GM12878 (cell line): ENCODE measurements at regions not wholly inside any gene's neighbourhood (a gene's known extent, or its start where the extent isn't known, plus 50 kb on each side); places are given as distances from the start of the nearest gene placed in this dataset.

ENCODE experiments used
- ATAC-seq: fragments of 200-7000 bp; cut with Tn5 transposase; 3 replicates; pipeline ENCODE4 v1.9.1; 2020; ENCODE audit warnings: mild to moderate bottlenecking, moderate library complexity
- BruUV-seq: library from RNA; stranded (reverse); fragments of 400-500 nt; replicated peaks from 2 replicates; lab custom pipeline; 2021; lab: Mats Ljungman, UMichigan
- CTCF ChIA-PET: fragments of 300-600 bp; sonication (Branson Sonifier 250); formaldehyde crosslinking; extraction: SDS; loops from one replicate; lab custom pipeline; 2021; ENCODE audit warnings: inconsistent platforms; lab: Yijun Ruan, JAX
- POLR2A ChIA-PET: fragments of 350-600 bp; formaldehyde crosslinking; extraction: SDS; loops from one replicate; lab custom pipeline; 2021; ENCODE audit warnings: inconsistent platforms; lab: Charles Lee
- RAD21 ChIA-PET: fragments of 300-600 bp; sonication (Branson Sonifier 250); formaldehyde crosslinking; loops from one replicate; lab custom pipeline; 2023; ENCODE audit warnings: antibody characterized with exemption; ENCODE audit not compliant: unreplicated experiment; lab: Charles Lee
- SMC1A ChIA-PET: fragments of 300-600 bp; sonication (Branson Sonifier 250); formaldehyde crosslinking; loops from one replicate; lab custom pipeline; 2023; ENCODE audit not compliant: unreplicated experiment, uncharacterized antibody; lab: Charles Lee
- DNase-seq: peaks from one replicate; pipeline ENCODE4 v3.0.0-alpha.2; 2011; ENCODE audit warnings: low read depth, low spot score
- FAIRE-seq: peaks from 3 replicates; lab custom pipeline; 2011; peaks lifted over from hg19 to GRCh38; lab: Jason Lieb, UNC
- H2AFZ ChIP-seq: 2 replicates; pipeline ENCODE4 v1.6.0; 2011; ENCODE audit warnings: low read depth, low read length, control low read depth; ENCODE audit not compliant: control insufficient read depth
- H3K27ac ChIP-seq: 2 replicates; pipeline ENCODE4 v1.5.1; 2011; ENCODE audit warnings: control low read depth; ENCODE audit not compliant: control insufficient read depth, insufficient read depth
- H3K27me3 ChIP-seq, 2 experiments: replicated peaks in 1 of 2; 2 replicates each; pipeline versions ENCODE4 v1.6.0 to v1.6.1; 2011; ENCODE audit warnings: low read length in 1 of 2; ENCODE audit not compliant: control insufficient read depth in 2 of 2, insufficient read depth in 2 of 2
- H3K36me3 ChIP-seq, 2 experiments: 2 replicates each; pipeline ENCODE4 v1.5.1; 2011; ENCODE audit warnings: low read length in 1 of 2; ENCODE audit not compliant: control insufficient read depth in 2 of 2, insufficient read depth in 2 of 2
- H3K4me1 ChIP-seq: 2 replicates; pipeline ENCODE4 v1.6.1; 2011; ENCODE audit warnings: mild to moderate bottlenecking, low read length, moderate library complexity, mixed read lengths; ENCODE audit not compliant: control insufficient read depth, insufficient read depth
- H3K4me2 ChIP-seq: 2 replicates; pipeline ENCODE4 v1.6.0; 2011; ENCODE audit warnings: control low read depth; ENCODE audit not compliant: control insufficient read depth, insufficient read depth
- H3K4me3 ChIP-seq: fragments of 200-600 bp; sonication (generic); 2 replicates; pipeline ENCODE4 v1.5.1; 2016
- H3K79me2 ChIP-seq: 2 replicates; pipeline ENCODE4 v1.6.0; 2011; ENCODE audit warnings: low read length; ENCODE audit not compliant: control insufficient read depth, insufficient read depth
- H3K9ac ChIP-seq: 2 replicates; pipeline ENCODE4 v1.8.0; 2011; ENCODE audit warnings: low read length, control low read depth, mixed read lengths; ENCODE audit not compliant: control insufficient read depth, insufficient read depth
- H3K9me3 ChIP-seq: replicated peaks from 3 replicates; pipeline ENCODE4 v1.5.1; 2011; ENCODE audit warnings: mild to moderate bottlenecking, low read length; ENCODE audit not compliant: control insufficient read depth, insufficient read depth
- H4K20me1 ChIP-seq: 2 replicates; pipeline ENCODE4 v1.6.0; 2011; ENCODE audit not compliant: control insufficient read depth, insufficient read depth
- ASH2L ChIP-seq: fragments of 300-600, 200-600 bp; sonication (generic); IDR thresholded peaks from 2 replicates; pipeline ENCODE4 v1.6.1; 2017; ENCODE audit warnings: low read depth, mild to moderate bottlenecking, borderline replicate concordance
- CBX5 ChIP-seq: sonication (generic); IDR thresholded peaks from 2 replicates; pipeline ENCODE4 v1.6.1; 2016; ENCODE audit warnings: low read depth, moderate library complexity, mild to moderate bottlenecking, inconsistent platforms
- CEBPB ChIP-seq, 2 experiments: fragments of 150-350 bp in 1 of 2; IDR thresholded peaks; 2 replicates each; pipeline ENCODE4 v1.6.1; 2012 to 2014; ENCODE audit warnings: low read depth in 2 of 2, low read length in 2 of 2, borderline replicate concordance in 1 of 2, inconsistent platforms in 1 of 2
- CHD2 ChIP-seq: IDR thresholded peaks from 2 replicates; pipeline ENCODE4 v1.6.1; 2011; ENCODE audit warnings: low read depth, low read length, improper control_type of control experiment, borderline replicate concordance
- EGR1 ChIP-seq, 2 experiments: IDR thresholded peaks; 1 replicate in 1 of 2; 2 replicates in 1 of 2; pipeline ENCODE4 v1.6.1; 2011 to 2012; ENCODE audit warnings: low read depth in 2 of 2, low read length in 2 of 2, borderline replicate concordance in 1 of 2, mild to moderate bottlenecking in 1 of 2, moderate library complexity in 1 of 2
- ZNF24 ChIP-seq: fragments of 450-650 bp; IDR thresholded peaks from 2 replicates; pipeline ENCODE4 v1.6.1; 2017; ENCODE audit warnings: antibody characterized with exemption, mild to moderate bottlenecking
- whole genome bisulfite sequencing: methylation state at CpG from one replicate; pipeline ENCODE4 v1.1.6; 2016; ENCODE audit warnings: low lambda C conversion rate; ENCODE audit not compliant: insufficient replicate concordance, insufficient coverage; ENCODE audit errors: missing lambda C conversion rate; 5-methylcytosine and 5-hydroxymethylcytosine counted together
- in situ Hi-C: fragments of 300-500 bp; cut with MboI; formaldehyde crosslinking; loops from 9 replicates; pipeline ENCODE4 v1.14.3; 2018; ENCODE audit warnings: mixed read lengths
- intact Hi-C: fragments of 100-400 bp; cut with micrococcal nuclease; formaldehyde crosslinking; loops from one replicate; pipeline ENCODE4 v1.14.2; 2022; ENCODE audit not compliant: unreplicated experiment
- TF ChIP-seq, protein P1 (sequence below): fragments of 450-650 bp; IDR thresholded peaks from 2 replicates; pipeline ENCODE4 v1.6.1; 2017; ENCODE audit warnings: borderline replicate concordance
- TF ChIP-seq, protein P2 (sequence below): IDR thresholded peaks from 2 replicates; pipeline ENCODE4 v1.6.1; 2011; ENCODE audit warnings: borderline replicate concordance, low read depth, mild to moderate bottlenecking, moderate library complexity, low read length; ENCODE audit not compliant: insufficient read depth, poor library complexity, severe bottlenecking
- TF ChIP-seq, protein P3 (sequence below): IDR thresholded peaks from 2 replicates; pipeline ENCODE4 v1.6.1; 2012; ENCODE audit warnings: improper control_type of control experiment, low read depth, low read length; ENCODE audit not compliant: insufficient replicate concordance
- TF ChIP-seq, protein P4 (sequence below): IDR thresholded peaks from 2 replicates; pipeline ENCODE4 v1.6.1; 2012; ENCODE audit warnings: low read depth, low read length, improper control_type of control experiment
- TF ChIP-seq, protein P5 (sequence below): IDR thresholded peaks from 2 replicates; pipeline ENCODE4 v1.6.1; 2012; ENCODE audit warnings: mild to moderate bottlenecking, low read depth, low read length

DNA sequence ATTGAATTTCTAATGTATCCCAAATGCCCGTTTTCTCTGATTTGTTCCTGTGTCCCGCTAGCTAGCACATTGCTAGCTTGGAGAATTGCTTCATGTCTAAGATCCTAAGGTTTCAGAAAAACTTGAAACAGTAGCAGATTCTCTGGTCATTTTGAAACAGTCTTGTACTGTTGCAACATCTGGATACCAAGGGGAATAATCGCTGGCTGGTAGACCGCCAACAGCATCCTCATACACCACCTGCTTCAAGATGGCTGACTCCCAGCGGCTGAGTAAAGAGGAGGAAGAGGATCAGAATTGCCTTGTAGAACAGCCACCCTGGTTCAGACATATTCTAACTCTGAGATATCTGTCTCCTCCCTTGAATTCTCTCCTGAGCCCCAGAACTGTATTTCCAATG lies 226.7 kb upstream of the ELAC2 start:
- Histone ChIP-seq H3K27ac (no peak overlapping the region), H2AFZ (no peak overlapping the region), H3K4me2 (no peak overlapping the region), H4K20me1 (no peaks in the 10 kb centered on the region), H3K79me2 (no peaks in the 10 kb centered on the region), H3K4me3 (no peak overlapping the region), H3K9me3 (no peaks in the 10 kb centered on the region; the same call in 2 of the 3 replicates), H3K9ac (no peak overlapping the region), H3K4me1 (no peaks in the 10 kb centered on the region), H3K27me3 (no peaks in the 10 kb centered on the region), H3K36me3 (no peaks in the 10 kb centered on the region)
- RAD21 ChIA-PET, result no interaction called here
- FAIRE-seq (no peak), DNase-seq (no peak), ATAC-seq (no peak)
- SMC1A ChIA-PET, result no interaction called here
- POLR2A ChIA-PET, result no interaction called here
- in situ Hi-C loops (no loop called here), intact Hi-C loops (no loop called here)
- WGBS, result 34% methylated on average over 5 of the region's 5 CpGs
- CTCF ChIA-PET, result no interaction called here
- no TSS peak for BruUV-seq
- TF ChIP-seq, protein P1, sequence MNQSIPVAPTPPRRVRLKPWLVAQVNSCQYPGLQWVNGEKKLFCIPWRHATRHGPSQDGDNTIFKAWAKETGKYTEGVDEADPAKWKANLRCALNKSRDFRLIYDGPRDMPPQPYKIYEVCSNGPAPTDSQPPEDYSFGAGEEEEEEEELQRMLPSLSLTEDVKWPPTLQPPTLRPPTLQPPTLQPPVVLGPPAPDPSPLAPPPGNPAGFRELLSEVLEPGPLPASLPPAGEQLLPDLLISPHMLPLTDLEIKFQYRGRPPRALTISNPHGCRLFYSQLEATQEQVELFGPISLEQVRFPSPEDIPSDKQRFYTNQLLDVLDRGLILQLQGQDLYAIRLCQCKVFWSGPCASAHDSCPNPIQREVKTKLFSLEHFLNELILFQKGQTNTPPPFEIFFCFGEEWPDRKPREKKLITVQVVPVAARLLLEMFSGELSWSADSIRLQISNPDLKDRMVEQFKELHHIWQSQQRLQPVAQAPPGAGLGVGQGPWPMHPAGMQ, result no peak
- TF ChIP-seq, protein P2, sequence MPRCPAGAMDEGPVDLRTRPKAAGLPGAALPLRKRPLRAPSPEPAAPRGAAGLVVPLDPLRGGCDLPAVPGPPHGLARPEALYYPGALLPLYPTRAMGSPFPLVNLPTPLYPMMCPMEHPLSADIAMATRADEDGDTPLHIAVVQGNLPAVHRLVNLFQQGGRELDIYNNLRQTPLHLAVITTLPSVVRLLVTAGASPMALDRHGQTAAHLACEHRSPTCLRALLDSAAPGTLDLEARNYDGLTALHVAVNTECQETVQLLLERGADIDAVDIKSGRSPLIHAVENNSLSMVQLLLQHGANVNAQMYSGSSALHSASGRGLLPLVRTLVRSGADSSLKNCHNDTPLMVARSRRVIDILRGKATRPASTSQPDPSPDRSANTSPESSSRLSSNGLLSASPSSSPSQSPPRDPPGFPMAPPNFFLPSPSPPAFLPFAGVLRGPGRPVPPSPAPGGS, result no peak
- TF ChIP-seq EGR1 (IDR thresholded peaks at IDR 0.05; ENCODE audit: borderline replicate concordance in 1 of 2, low read depth in 2 of 2, low read length in 2 of 2) (no peak), ZNF24 (no peak), CBX5 (no peak), ASH2L (no peak), CHD2 (no peak), CEBPB (IDR thresholded peaks at IDR 0.05; ENCODE audit: borderline replicate concordance in 1 of 2, low read depth in 2 of 2, low read length in 2 of 2) (no peak)
- TF ChIP-seq, protein P3, sequence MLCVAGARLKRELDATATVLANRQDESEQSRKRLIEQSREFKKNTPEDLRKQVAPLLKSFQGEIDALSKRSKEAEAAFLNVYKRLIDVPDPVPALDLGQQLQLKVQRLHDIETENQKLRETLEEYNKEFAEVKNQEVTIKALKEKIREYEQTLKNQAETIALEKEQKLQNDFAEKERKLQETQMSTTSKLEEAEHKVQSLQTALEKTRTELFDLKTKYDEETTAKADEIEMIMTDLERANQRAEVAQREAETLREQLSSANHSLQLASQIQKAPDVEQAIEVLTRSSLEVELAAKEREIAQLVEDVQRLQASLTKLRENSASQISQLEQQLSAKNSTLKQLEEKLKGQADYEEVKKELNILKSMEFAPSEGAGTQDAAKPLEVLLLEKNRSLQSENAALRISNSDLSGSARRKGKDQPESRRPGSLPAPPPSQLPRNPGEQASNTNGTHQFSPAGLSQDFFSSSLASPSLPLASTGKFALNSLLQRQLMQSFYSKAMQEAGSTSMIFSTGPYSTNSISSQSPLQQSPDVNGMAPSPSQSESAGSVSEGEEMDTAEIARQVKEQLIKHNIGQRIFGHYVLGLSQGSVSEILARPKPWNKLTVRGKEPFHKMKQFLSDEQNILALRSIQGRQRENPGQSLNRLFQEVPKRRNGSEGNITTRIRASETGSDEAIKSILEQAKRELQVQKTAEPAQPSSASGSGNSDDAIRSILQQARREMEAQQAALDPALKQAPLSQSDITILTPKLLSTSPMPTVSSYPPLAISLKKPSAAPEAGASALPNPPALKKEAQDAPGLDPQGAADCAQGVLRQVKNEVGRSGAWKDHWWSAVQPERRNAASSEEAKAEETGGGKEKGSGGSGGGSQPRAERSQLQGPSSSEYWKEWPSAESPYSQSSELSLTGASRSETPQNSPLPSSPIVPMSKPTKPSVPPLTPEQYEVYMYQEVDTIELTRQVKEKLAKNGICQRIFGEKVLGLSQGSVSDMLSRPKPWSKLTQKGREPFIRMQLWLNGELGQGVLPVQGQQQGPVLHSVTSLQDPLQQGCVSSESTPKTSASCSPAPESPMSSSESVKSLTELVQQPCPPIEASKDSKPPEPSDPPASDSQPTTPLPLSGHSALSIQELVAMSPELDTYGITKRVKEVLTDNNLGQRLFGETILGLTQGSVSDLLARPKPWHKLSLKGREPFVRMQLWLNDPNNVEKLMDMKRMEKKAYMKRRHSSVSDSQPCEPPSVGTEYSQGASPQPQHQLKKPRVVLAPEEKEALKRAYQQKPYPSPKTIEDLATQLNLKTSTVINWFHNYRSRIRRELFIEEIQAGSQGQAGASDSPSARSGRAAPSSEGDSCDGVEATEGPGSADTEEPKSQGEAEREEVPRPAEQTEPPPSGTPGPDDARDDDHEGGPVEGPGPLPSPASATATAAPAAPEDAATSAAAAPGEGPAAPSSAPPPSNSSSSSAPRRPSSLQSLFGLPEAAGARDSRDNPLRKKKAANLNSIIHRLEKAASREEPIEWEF, result no peak
- TF ChIP-seq, protein P4, sequence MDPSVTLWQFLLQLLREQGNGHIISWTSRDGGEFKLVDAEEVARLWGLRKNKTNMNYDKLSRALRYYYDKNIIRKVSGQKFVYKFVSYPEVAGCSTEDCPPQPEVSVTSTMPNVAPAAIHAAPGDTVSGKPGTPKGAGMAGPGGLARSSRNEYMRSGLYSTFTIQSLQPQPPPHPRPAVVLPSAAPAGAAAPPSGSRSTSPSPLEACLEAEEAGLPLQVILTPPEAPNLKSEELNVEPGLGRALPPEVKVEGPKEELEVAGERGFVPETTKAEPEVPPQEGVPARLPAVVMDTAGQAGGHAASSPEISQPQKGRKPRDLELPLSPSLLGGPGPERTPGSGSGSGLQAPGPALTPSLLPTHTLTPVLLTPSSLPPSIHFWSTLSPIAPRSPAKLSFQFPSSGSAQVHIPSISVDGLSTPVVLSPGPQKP, result no peak
- TF ChIP-seq, protein P5, sequence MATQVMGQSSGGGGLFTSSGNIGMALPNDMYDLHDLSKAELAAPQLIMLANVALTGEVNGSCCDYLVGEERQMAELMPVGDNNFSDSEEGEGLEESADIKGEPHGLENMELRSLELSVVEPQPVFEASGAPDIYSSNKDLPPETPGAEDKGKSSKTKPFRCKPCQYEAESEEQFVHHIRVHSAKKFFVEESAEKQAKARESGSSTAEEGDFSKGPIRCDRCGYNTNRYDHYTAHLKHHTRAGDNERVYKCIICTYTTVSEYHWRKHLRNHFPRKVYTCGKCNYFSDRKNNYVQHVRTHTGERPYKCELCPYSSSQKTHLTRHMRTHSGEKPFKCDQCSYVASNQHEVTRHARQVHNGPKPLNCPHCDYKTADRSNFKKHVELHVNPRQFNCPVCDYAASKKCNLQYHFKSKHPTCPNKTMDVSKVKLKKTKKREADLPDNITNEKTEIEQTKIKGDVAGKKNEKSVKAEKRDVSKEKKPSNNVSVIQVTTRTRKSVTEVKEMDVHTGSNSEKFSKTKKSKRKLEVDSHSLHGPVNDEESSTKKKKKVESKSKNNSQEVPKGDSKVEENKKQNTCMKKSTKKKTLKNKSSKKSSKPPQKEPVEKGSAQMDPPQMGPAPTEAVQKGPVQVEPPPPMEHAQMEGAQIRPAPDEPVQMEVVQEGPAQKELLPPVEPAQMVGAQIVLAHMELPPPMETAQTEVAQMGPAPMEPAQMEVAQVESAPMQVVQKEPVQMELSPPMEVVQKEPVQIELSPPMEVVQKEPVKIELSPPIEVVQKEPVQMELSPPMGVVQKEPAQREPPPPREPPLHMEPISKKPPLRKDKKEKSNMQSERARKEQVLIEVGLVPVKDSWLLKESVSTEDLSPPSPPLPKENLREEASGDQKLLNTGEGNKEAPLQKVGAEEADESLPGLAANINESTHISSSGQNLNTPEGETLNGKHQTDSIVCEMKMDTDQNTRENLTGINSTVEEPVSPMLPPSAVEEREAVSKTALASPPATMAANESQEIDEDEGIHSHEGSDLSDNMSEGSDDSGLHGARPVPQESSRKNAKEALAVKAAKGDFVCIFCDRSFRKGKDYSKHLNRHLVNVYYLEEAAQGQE, result no peak
